AG04450 (cell line): ENCODE measurements at regions not wholly inside any gene's neighbourhood (a gene's known extent, or its start where the extent isn't known, plus 50 kb on each side); places are given as distances from the start of the nearest gene placed in this dataset.

Experiments
- CTCF ChIA-PET: fragments of 300-600, 350-600 bp; formaldehyde crosslinking; extraction: SDS; loops from one replicate; lab custom pipeline; 2022; ENCODE audit warnings: antibody characterized with exemption, inconsistent platforms; lab: Charles Lee
- POLR2A ChIA-PET: fragments of 350-600 bp; formaldehyde crosslinking; extraction: SDS; loops from one replicate; lab custom pipeline; 2021; ENCODE audit warnings: antibody characterized with exemption, inconsistent platforms; lab: Yijun Ruan, JAX
- DNase-seq: peaks from one replicate; pipeline ENCODE4 v3.0.0-alpha.2; 2011; ENCODE audit warnings: low read depth, low spot score
- H3K27ac ChIP-seq: one replicate; pipeline ENCODE4 v1.5.1; 2012; ENCODE audit warnings: low read depth, low read length, control low read depth
- H3K27me3 ChIP-seq: one replicate; pipeline ENCODE4 v1.6.0; 2012; ENCODE audit warnings: low read length; ENCODE audit not compliant: control insufficient read depth, insufficient read depth
- H3K4me3 ChIP-seq: 2 replicates; pipeline ENCODE4 v1.5.1; 2011; ENCODE audit warnings: mild to moderate bottlenecking, low read depth, low read length, control low read depth
- H3K9me3 ChIP-seq: 2 replicates; pipeline ENCODE4 v1.5.1; 2012; ENCODE audit warnings: low read length; ENCODE audit not compliant: control insufficient read depth, insufficient read depth
- CTCF ChIP-seq: IDR thresholded peaks from 2 replicates; pipeline ENCODE4 v1.5.1; 2011; ENCODE audit warnings: low read depth, low read length, control low read depth, inconsistent platforms

- H3K27ac ChIP-seq: no peak overlapping the region
These were observed 75.9 kb downstream of the TMEM18 start for GRCh38 chr2:601387-601698.

DNA sequence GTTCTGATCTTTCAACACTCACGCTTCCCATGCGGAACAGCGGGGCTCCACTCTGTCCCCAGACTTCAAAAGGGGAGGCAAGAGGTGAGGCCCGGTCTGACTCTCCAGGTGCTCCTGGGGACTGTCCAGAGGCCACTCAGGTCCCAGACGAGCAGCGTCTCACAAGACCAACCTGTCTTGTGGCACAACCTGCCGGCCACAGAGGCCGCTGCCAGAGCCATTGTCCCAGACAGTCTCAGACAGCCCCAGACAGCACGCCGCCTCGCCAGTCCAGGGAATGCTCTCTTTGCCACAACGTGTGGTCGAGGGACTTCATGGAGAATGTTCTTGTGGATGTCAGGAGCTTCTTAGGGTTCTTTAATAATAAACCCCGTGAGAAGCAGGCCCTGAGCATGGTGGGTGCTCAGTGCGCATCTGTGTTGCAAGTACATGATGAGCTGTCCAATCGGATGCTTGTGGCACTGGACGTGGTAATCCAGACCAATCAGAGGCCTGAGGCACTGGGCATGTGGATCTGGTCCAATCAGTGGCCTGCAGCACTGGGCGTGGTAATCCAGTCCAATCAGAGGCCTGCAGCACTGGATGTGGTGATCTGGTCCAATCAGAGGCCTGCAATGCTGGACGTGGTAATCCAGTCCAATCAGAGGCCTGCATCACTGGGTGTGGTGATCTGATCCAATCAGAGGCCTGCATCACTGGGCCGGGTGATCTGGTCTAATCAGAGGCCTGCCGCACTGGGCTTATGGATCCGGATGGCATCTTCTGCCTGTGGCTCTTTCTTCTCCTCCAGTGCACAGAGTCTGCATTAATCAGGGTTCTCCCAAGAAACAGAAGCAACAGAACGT is 76.4 kb downstream of the TMEM18 start:
- ChIA-PET CTCF (no interaction called here), POLR2A (no interaction called here)
- no peak for DNase-seq
- no peaks in the 10 kb centered on the region for H3K27me3 ChIP-seq
- peaks cover 78% of the 10 kb centered on the region for H3K9me3 ChIP-seq
- no peak overlapping the region for H3K4me3 ChIP-seq
- no peak for TF ChIP-seq CTCF
- H3K27ac ChIP-seq: no peak overlapping the region

More at GRCh38 chr2:601387-601698, 75.9 kb downstream of the TMEM18 start:
- Histone ChIP-seq H3K4me3 (no peak overlapping the region), H3K9me3 (peaks cover 77% of the 10 kb centered on the region), H3K27me3 (no peaks in the 10 kb centered on the region)
- no peak for DNase-seq
- ChIA-PET POLR2A (no interaction called here), CTCF (no interaction called here)
- no peak for TF ChIP-seq CTCF

DNA sequence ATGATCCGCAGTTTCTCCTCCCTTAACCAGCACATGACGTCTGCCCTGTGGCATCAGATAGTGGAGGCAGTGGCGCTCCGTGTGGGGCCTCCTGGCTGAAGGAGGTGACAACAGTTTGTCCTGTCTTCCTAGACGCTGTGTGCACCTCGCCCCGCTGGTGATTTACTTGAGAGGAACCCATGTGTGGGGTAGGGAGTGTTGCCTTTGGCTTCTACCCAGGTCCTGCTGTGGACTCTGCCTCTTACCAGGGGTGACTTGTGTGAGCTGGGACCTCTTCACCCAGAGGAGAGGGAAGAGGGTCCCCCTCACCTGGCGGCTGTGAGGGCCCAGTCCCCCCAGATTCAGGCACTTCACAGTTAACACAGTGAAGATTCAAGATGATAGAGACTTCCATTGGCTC is 77.6 kb downstream of the TMEM18 start:
- no peak for DNase-seq
- peaks cover 78% of the 10 kb centered on the region for H3K9me3 ChIP-seq
- ChIA-PET CTCF (no interaction called here), POLR2A (no interaction called here)
- no peak overlapping the region for H3K4me3 ChIP-seq
- H3K27me3 ChIP-seq: no peaks in the 10 kb centered on the region
- no peak for TF ChIP-seq CTCF
- no peak overlapping the region for H3K27ac ChIP-seq

DNA sequence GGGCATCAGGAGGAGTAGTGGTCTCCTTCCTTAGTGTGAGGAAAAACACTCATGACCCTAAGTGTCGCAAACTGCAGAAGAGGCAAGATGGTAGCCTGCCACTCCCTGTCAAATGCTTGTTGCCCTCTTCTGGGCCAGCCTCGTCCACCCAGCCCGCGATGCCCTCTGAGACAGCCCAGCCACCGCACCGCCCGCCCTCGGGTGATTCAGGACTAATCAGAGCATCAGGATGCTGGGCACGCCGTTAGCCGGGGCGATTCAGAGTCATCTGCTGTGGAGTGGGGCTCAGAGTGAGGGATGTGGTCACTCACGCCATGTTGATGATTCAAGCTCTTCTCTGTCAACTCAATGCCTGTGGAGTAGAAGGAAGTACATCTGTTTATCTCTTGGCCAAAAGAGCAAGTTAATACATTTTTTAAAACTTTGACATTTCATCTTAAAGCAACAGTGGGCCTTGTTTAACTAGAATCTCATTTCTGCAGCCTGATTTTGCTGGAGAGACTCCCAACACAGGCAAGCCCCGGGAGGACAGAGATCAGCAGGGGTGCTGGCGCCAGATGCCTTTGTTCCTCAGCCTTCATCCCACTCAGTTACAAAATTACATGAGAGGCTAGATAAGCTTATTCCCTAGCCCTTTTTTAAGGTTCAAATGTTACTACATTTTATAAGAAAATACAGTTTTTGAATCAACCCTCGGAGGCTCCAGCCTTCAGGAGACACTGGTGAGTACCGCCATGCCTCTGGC is 79.0 kb downstream of the TMEM18 start:
- no peak for DNase-seq
- no peak overlapping the region for H3K4me3 ChIP-seq
- TF ChIP-seq CTCF: no peak
- POLR2A ChIA-PET: no interaction called here
- H3K27ac ChIP-seq: no peak overlapping the region
- peaks cover 85% of the 10 kb centered on the region for H3K9me3 ChIP-seq
- CTCF ChIA-PET: no interaction called here
- H3K27me3 ChIP-seq: no peaks in the 10 kb centered on the region
